Stomach (tissue), 4 donors: ENCODE measurements at regions not wholly inside any gene's neighbourhood (a gene's known extent, or its start where the extent isn't known, plus 50 kb on each side); places are given as distances from the start of the nearest gene placed in this dataset.

Experiments used
- POLR2A ChIP-seq, 4 donors: fragments of 450-650 bp; IDR thresholded peaks; one replicate each; pipeline ENCODE4 v1.6.1; 2016; ENCODE audit warnings: antibody characterized with exemption in 4 of 4, control low read depth in 2 of 4, mild to moderate bottlenecking in 1 of 4, moderate library complexity in 1 of 4
- POLR2AphosphoS5 ChIP-seq, 3 donors: sonication (generic); formaldehyde crosslinking; IDR thresholded peaks; one replicate each; pipeline ENCODE4 v1.6.1; 2016; ENCODE audit warnings: antibody characterized with exemption in 3 of 3
- TF ChIP-seq, protein P1 (sequence below), 7 experiments: fragments of 450-650 bp in 4 of 7; fragments of 200-600 bp in 3 of 7; sonication (generic) in 3 of 7; IDR thresholded peaks; one replicate each; pipeline ENCODE4 v1.5.1; 2016 to 2019; ENCODE audit warnings: antibody characterized with exemption in 7 of 7, control low read depth in 2 of 7, mild to moderate bottlenecking in 1 of 7

DNA sequence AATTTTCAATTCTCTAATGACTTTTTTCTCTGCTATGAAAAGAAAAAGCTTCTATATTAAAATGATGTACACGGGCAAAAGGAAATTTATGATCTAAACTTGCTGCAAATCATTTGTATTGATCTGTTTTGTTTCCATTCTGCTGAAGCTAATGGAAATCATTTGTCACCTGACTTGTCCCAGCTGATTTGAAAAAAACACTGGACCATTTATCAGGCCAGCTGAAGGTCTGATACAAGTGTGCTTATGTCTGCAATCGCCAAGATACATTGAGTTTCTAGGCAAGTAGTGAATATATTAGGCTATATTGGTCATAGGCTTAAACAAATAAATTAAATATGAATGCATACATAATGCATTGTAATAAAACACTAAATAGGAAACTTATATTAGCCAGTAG is 1309.7 kb downstream of the REEP3 start:
- TF ChIP-seq POLR2AphosphoS5 (IDR thresholded peaks at IDR 0.05), result no peak
- TF ChIP-seq, protein P1, sequence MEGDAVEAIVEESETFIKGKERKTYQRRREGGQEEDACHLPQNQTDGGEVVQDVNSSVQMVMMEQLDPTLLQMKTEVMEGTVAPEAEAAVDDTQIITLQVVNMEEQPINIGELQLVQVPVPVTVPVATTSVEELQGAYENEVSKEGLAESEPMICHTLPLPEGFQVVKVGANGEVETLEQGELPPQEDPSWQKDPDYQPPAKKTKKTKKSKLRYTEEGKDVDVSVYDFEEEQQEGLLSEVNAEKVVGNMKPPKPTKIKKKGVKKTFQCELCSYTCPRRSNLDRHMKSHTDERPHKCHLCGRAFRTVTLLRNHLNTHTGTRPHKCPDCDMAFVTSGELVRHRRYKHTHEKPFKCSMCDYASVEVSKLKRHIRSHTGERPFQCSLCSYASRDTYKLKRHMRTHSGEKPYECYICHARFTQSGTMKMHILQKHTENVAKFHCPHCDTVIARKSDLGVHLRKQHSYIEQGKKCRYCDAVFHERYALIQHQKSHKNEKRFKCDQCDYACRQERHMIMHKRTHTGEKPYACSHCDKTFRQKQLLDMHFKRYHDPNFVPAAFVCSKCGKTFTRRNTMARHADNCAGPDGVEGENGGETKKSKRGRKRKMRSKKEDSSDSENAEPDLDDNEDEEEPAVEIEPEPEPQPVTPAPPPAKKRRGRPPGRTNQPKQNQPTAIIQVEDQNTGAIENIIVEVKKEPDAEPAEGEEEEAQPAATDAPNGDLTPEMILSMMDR (IDR thresholded peaks at IDR 0.05), result no peak
- TF ChIP-seq POLR2A (IDR thresholded peaks at IDR 0.05), result no peak
